Duodenal mucosa (tissue), 2 donors: ENCODE measurements at regions not wholly inside any gene's neighbourhood (a gene's known extent, or its start where the extent isn't known, plus 50 kb on each side); places are given as distances from the start of the nearest gene placed in this dataset.

Experiments used
- H3K27ac ChIP-seq: one replicate; pipeline ENCODE4 v1.7.0; 2013; ENCODE audit warnings: low read depth, low read length
- H3K27me3 ChIP-seq, 2 donors: one replicate each; pipeline ENCODE4 v1.7.0; 2013; ENCODE audit warnings: low read length in 2 of 2, control low read depth in 1 of 2; ENCODE audit not compliant: insufficient read depth in 2 of 2, control insufficient read depth in 1 of 2
- H3K36me3 ChIP-seq, 2 donors: one replicate each; pipeline ENCODE4 v1.7.0; 2013; ENCODE audit warnings: low read length in 2 of 2, control low read depth in 1 of 2; ENCODE audit not compliant: insufficient read depth in 2 of 2, control insufficient read depth in 1 of 2
- H3K4me1 ChIP-seq, 2 donors: one replicate each; pipeline ENCODE4 v1.7.0; 2013; ENCODE audit warnings: low read length in 2 of 2, control low read depth in 1 of 2; ENCODE audit not compliant: insufficient read depth in 2 of 2, control insufficient read depth in 1 of 2
- H3K4me3 ChIP-seq, 2 donors: one replicate each; pipeline ENCODE4 v1.7.0; 2013; ENCODE audit warnings: low read length in 2 of 2, low read depth in 1 of 2
- H3K9ac ChIP-seq, 2 donors: one replicate each; pipeline ENCODE4 v1.7.0; 2013; ENCODE audit warnings: low read length in 2 of 2, low read depth in 1 of 2
- H3K9me3 ChIP-seq, 2 donors: one replicate each; pipeline ENCODE4 v1.7.0; 2013; ENCODE audit warnings: low read length in 2 of 2, control low read depth in 1 of 2; ENCODE audit not compliant: control insufficient read depth in 1 of 2

GRCh38 chr6:77361018-77361417 lies 102.3 kb downstream of the HTR1B start:
- Histone ChIP-seq H3K9ac (no peak overlapping the region), H3K36me3 (no peaks in the 10 kb centered on the region), H3K9me3 (no peaks in the 10 kb centered on the region), H3K4me3 (no peak overlapping the region), H3K27ac (no peak overlapping the region), H3K27me3 (no peaks in the 10 kb centered on the region), H3K4me1 (no peaks in the 10 kb centered on the region)

DNA sequence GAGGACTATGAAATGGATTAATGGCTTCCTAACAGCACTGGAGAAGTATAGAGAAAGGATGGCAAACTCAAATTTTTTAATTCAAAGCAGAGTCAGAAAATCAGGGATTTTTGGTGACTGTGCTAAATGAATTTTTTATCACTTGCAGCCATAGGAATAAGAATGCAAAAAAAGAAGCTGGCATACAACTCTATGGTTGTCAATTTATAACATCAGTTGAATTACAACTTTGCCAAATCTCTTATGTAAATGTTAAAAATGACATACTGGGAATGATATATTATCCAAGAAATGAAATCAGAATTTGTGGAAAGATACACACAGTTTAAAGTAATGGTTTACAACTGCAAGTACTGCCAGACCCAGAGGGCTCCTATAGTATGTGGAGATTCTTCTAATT lies 106.5 kb downstream of the HTR1B start:
- no peaks in the 10 kb centered on the region for H3K36me3 ChIP-seq
- no peak overlapping the region for H3K27ac ChIP-seq
- H3K9ac ChIP-seq: no peak overlapping the region
- H3K4me1 ChIP-seq: no peaks in the 10 kb centered on the region
- H3K9me3 ChIP-seq: no peaks in the 10 kb centered on the region
- H3K4me3 ChIP-seq: no peak overlapping the region
- H3K27me3 ChIP-seq: no peaks in the 10 kb centered on the region

DNA sequence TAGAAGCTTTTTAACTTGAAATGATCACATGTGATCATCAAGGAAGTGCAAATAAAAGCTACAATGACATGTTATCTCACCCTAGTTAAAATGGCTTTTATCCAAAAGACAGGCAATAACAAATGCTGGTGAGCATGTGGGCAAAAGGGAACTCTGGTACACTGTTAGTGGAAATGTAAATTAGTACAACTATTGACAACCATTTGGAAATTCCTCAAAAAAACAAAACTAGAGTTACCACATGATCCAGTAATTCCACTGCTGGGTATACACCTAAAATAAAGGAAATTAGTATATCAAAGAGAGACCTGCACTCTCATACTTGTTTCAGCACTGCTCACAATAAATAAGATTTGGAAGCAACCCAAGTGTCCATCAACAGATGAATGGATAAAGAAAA lies 108.7 kb downstream of the HTR1B start:
- no peak overlapping the region for H3K4me3 ChIP-seq
- H3K9me3 ChIP-seq: no peaks in the 10 kb centered on the region
- H3K27ac ChIP-seq: no peak overlapping the region
- no peaks in the 10 kb centered on the region for H3K4me1 ChIP-seq
- no peak overlapping the region for H3K9ac ChIP-seq
- H3K36me3 ChIP-seq: no peaks in the 10 kb centered on the region
- no peaks in the 10 kb centered on the region for H3K27me3 ChIP-seq

DNA sequence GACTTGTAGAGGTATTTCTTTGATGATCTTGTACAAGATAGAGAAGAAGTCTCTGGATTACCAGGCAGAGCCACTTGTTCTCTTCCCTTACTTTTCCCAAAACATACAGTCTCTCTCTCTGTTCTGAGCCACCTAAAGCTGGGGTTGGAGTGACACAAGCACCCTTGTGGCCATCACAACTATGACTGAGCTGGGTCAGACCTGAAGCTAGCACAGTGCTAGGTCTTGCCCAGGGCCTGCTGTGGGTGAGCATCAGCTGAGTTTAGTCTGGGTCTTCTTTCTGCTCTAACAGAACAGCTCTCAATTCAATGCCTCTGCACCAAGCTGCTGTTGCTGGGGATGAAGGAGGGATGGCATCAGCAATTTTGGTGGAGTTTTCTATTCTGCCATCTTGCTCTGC lies 110.2 kb downstream of the HTR1B start:
- H3K9me3 ChIP-seq: no peaks in the 10 kb centered on the region
- no peak overlapping the region for H3K4me3 ChIP-seq
- no peaks in the 10 kb centered on the region for H3K36me3 ChIP-seq
- H3K27me3 ChIP-seq: no peaks in the 10 kb centered on the region
- H3K27ac ChIP-seq: no peak overlapping the region
- no peak overlapping the region for H3K9ac ChIP-seq
- no peaks in the 10 kb centered on the region for H3K4me1 ChIP-seq

DNA sequence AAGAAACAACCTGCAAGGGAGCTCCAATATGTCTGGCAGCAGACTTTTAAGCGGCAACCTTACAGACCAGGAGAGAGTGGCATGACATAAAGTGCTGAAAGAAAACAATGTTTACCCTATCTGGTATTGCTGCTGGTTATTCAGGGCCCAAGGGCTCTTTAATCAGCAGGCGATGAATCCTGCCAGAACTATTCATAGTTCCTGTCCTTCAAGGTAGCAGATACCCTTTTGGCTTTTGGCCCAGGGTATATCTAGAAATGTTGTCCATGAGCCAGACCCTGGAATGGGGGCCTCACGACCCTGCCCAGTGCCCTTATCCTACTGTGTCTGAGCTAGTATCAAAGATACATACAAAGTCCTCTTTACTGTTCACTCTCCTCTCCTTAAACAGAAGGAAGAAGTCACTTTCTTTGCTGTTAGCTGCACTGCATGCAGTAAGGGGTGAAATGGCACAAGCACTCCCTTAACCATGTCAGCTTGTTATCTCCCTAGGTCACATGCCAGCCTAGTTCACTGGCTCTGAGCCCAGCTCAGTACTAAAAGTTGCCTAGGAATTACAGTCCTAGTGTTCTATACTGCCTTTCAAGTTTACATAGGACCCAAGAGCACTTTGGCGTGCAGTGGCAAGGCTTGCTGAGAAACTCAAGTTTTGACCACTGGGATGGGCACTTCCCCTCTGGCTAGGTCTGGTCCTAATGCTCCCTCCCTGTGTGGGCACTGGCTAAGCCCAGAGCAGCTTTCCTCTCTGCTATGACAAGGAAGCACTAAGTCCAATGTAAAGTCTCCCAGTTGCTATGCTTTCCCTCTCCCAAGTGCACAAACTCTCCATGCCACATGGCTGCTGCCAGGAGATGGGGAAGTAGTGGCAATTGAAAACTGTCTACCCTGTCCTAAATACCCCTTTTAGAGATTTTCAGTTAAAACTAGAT lies 122.0 kb downstream of the HTR1B start:
- Histone ChIP-seq H3K9me3 (no peaks in the 10 kb centered on the region), H3K4me3 (peak overlapping the region in 1 of 2 donors; percentile 9), H3K27ac (no peak overlapping the region)

GRCh38 chr6:77340331-77340730 lies 123.0 kb downstream of the HTR1B start:
- Histone ChIP-seq H3K9ac (no peak overlapping the region), H3K9me3 (no peaks in the 10 kb centered on the region), H3K27me3 (no peaks in the 10 kb centered on the region), H3K27ac (no peak overlapping the region), H3K4me3 (no peak overlapping the region), H3K36me3 (no peaks in the 10 kb centered on the region), H3K4me1 (peaks cover 0 to 2% of the 10 kb centered on the region in 2 donors)

More for the DNA sequence above, 122.0 kb downstream of the HTR1B start:
- Histone ChIP-seq H3K4me1 (peaks cover 0 to 2% of the 10 kb centered on the region in 2 donors), H3K27me3 (no peaks in the 10 kb centered on the region), H3K9ac (no peak overlapping the region), H3K36me3 (no peaks in the 10 kb centered on the region)

- no peak overlapping the region for H3K9ac ChIP-seq
- H3K4me1 ChIP-seq: peaks cover 0 to 2% of the 10 kb centered on the region in 2 donors
- H3K4me3 ChIP-seq: no peak overlapping the region
- H3K27ac ChIP-seq: no peak overlapping the region
- peaks cover 0 to 2% of the 10 kb centered on the region in 2 donors for H3K9me3 ChIP-seq
- no peaks in the 10 kb centered on the region for H3K36me3 ChIP-seq
- no peaks in the 10 kb centered on the region for H3K27me3 ChIP-seq
These were observed 123.4 kb downstream of the HTR1B start for GRCh38 chr6:77339926-77340325.

DNA sequence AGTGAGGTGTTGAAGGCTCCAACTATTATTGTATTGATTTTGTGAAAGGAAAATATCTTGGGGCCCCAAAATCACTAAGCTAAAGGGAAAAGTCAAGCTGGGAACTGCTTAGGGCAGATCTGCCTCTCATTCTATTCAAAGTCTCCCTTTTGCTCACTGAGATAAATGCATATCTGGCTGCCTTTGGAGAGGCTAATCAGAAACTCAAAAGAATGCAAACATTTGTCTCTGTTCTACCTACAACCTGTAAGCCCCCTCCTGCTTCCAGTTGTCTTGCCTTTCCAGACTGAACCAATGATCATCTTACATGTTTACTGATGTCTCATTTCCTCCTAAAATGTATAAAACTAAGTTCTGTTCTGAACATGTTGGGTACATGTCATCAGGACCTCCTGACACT lies 125.9 kb downstream of the HTR1B start:
- Histone ChIP-seq H3K27ac (no peak overlapping the region), H3K27me3 (no peaks in the 10 kb centered on the region), H3K9ac (no peak overlapping the region), H3K4me3 (no peak overlapping the region), H3K4me1 (peaks cover 0 to 2% of the 10 kb centered on the region in 2 donors), H3K36me3 (no peaks in the 10 kb centered on the region), H3K9me3 (peaks cover 6 to 24% of the 10 kb centered on the region in 2 donors)

GRCh38 chr6:77334093-77334492 lies 129.2 kb downstream of the HTR1B start:
- no peaks in the 10 kb centered on the region for H3K27me3 ChIP-seq
- no peaks in the 10 kb centered on the region for H3K4me1 ChIP-seq
- no peak overlapping the region for H3K9ac ChIP-seq
- no peak overlapping the region for H3K27ac ChIP-seq
- no peaks in the 10 kb centered on the region for H3K36me3 ChIP-seq
- peaks cover 6 to 24% of the 10 kb centered on the region in 2 donors for H3K9me3 ChIP-seq
- no peak overlapping the region for H3K4me3 ChIP-seq

GRCh38 chr6:77332915-77333623 lies 130.2 kb downstream of the HTR1B start:
- no peak overlapping the region for H3K9ac ChIP-seq
- no peaks in the 10 kb centered on the region for H3K36me3 ChIP-seq
- no peaks in the 10 kb centered on the region for H3K27me3 ChIP-seq
- H3K27ac ChIP-seq: no peak overlapping the region
- peaks cover 6 to 24% of the 10 kb centered on the region in 2 donors for H3K9me3 ChIP-seq
- H3K4me3 ChIP-seq: no peak overlapping the region
- H3K4me1 ChIP-seq: no peaks in the 10 kb centered on the region
